GM18870 (cell line): ENCODE measurements at regions not wholly inside any gene's neighbourhood (a gene's known extent, or its start where the extent isn't known, plus 50 kb on each side); places are given as distances from the start of the nearest gene placed in this dataset.

Experiments used
- ATAC-seq: cut with Tn5 transposase; IDR thresholded peaks from one replicate; pipeline ENCODE4 v1.9.1; 2021; ENCODE audit warnings: moderate library complexity; ENCODE audit not compliant: unreplicated experiment

- no peak for ATAC-seq
These were observed 119.1 kb downstream of the RPS29 start for GRCh38 chr14:49467091-49467490.

DNA sequence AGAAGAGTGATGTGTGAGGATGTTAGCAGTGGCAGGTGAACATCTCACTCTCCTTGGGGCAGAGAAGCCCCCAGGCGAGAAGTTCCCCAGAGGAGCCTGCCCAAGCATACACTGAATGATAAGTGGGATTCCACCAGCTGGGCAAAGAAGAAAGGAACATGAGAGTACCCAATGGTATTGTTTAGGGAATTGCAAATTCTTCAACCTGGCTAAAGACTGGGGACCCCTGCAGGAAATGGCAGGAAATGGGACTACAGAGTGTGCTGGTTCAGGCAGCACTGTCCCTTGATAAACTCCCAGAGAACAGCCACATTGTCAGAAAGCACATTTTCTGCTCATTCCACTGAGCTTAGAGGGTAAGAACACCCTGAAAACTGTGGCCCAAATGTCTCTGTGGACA, 121.3 kb downstream of the RPS29 start:
- ATAC-seq: no peak

- ATAC-seq: no peak
These were observed 123.0 kb downstream of the RPS29 start for GRCh38 chr14:49463146-49463545.

DNA sequence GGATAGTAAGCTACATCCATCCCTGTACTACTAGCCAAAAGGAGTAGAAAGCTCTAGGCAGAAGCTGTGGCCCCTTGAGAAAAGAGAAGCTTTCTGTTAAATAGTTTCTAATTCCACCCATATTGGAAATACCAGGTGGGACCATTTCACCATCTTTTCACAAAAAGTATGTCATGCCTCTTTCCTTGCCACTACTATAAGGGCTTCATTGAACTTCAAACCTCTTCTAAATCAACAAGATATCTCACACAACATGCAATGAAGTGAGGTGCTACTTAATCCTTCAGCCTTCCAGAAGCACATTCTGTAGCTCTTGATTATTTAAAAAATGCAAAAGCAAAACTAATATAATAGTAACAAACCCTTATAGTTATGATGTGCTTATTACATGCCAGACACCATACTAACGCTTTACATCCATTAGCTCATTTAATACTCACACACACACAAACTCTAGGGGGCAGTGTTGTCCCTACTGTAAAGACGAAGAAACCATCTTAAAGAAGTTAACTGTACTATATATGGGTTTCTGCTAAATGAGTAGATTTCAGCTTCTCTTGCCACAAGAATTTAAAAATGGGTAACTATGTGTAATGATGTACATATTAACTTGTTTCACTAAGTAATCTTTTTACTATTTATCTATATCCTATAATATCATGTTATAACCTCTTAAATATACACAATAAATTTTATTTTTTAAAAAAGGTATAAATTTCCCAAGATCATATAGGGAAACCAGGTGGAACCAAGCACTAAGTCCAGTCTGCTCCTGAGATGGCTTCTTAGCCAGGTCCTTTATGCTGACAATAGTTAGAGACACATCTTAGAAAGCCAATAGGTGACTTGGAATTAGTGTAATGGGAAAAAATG, 124.4 kb downstream of the RPS29 start:
- ATAC-seq: peak; percentile 90

GRCh38 chr14:49460662-49461061, 125.5 kb downstream of the RPS29 start:
- no peak for ATAC-seq

DNA sequence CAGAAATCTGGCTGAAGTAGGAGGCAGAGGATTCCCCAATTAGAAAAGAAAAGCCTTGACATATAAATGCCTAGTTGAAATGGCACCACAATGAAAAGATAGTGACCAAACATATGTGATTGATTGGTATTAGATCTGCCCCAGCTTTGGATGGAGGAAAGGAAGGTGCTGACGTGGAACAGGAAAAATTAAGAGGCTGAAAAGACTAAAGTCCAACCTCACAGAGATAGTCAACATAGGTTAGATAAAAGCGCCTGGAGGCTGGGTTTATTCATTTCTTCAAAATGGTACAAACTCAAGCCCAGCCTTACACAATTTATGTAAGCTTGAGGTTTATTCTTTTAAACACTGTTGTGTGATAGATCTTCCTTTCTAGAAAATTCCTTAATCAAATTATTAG, 129.6 kb downstream of the RPS29 start:
- no peak for ATAC-seq

DNA sequence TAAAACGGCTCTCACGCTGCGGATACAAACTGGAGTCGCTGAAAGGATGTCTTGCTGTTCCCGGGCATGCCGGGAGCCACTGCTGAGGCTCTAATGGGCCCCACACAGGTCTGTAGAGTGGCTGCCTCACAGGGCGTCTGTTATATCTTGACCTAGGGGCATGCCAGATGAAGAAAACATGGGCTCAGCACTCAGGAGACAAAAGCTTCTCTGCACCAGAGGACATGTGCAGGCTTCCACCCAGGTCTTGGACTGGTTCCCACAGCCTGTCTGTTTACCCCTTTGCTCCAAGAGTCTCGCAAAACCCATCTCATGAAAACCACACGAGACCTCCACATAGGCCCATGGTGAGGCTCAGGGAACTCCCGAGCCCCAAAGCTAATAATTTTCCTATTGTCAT, 134.2 kb downstream of the RPS29 start:
- no peak for ATAC-seq

DNA sequence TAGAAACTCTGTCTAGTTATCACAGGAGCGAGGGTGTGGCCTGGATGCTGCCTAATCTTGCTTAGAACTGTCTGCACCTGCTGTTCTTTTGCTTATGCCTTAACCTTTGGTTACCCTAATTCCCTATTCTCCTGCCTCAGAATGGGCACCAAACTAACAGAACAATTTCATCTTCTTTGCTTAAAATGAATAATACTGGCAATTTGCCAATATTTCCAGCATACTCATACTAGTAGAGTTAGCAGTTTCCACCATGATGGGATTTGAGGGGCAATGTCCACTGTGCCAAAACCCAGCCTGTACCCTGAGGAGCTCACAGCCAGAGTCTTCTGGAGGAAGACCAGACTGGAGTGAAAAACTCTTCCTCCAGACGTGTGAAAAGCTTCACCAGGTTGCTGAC, 136.4 kb downstream of the RPS29 start:
- no peak for ATAC-seq

DNA sequence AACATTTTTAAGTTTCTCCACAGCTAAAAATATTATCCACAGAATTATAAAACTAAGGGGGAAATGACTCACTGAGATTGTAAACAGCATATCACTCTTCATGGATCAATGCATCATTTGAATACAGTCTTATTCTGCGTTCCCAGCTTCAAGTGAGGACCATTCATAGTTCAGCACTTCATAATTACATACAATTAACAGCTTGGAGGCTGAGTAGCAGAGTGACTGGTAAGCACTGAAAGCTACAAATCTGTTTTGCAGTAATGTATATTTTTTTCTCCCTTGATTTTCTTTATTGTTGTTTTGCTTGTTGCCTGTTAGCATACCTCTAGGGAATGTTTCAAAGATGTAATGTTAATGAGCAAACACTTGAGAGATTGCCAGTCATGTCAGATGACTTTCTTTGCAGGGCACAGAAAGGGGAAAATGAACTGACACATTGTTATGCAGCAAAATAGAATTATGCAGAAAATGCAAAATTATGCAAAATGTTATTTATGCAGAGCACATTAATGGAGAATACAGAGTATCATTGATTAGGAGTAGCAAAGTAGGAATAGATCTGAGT, 138.6 kb downstream of the RPS29 start:
- no peak for ATAC-seq

DNA sequence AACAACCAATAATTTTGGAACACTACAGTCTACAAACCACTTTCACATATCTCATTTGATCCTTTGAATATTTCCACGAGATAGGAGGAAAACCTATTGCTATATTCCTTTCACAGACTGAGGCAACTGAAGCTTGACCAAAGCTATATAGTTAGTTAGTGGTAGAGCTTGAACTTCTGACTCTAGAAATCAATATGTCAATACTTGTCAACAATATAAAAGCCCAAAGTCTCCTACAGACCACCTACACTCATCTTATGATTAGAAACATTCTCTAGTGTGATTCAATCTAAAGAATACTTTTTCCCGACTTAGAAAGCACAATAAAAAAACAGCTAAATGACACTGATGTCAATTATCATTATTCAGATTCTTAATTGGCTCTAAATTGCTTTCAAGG, 139.4 kb downstream of the RPS29 start:
- no peak for ATAC-seq

- ATAC-seq: no peak
These were observed 147.9 kb downstream of the RPS29 start for GRCh38 chr14:49438256-49438770.

- no peak for ATAC-seq
These were observed 158.1 kb downstream of the RPS29 start for GRCh38 chr14:49428076-49428475.

- ATAC-seq: no peak
These were observed 159.1 kb downstream of the RPS29 start for GRCh38 chr14:49427117-49427516.

GRCh38 chr14:49425921-49426320, 160.3 kb downstream of the RPS29 start:
- ATAC-seq: no peak

GRCh38 chr14:49424436-49425331, 161.5 kb downstream of the RPS29 start:
- ATAC-seq: no peak

GRCh38 chr14:49420201-49420600, 166.0 kb downstream of the RPS29 start:
- ATAC-seq: peak; percentile 84

DNA sequence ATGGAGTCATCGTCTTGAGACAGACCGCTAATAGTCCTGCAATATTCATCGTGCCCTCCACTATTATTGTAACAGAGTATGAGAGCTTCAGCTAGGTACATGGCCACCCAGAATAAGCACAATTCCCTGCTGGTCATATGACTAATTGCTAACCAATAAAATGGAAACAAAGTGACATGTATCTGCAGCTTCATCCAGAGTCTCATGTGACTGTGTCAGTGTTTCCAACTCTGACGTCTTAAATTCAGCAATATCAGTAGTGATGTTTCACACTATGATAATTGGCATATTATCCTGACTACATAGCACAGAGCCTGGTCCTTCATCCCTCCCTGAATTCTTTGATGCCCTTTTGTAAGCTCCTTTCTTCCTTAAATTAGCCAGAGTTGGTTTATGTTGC, 167.4 kb downstream of the RPS29 start:
- ATAC-seq: no peak

DNA sequence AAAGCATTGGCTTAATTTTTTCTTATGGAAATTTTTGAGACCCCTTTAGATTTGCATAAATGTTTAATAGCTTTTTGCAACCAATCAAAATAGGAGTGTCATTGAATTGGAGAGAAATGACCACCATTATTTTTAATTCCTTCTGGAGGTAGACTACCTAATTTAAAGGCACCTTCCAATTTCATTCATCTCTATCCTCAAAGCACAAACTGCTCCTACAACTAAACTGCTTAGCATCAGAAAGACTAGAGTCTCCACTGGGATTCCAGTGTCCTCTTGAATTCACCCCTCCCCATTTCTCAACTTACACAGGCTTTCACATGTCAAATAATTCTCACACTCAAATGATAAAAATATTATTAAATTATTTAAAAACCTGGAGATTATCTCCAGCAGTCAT, 168.4 kb downstream of the RPS29 start:
- no peak for ATAC-seq

DNA sequence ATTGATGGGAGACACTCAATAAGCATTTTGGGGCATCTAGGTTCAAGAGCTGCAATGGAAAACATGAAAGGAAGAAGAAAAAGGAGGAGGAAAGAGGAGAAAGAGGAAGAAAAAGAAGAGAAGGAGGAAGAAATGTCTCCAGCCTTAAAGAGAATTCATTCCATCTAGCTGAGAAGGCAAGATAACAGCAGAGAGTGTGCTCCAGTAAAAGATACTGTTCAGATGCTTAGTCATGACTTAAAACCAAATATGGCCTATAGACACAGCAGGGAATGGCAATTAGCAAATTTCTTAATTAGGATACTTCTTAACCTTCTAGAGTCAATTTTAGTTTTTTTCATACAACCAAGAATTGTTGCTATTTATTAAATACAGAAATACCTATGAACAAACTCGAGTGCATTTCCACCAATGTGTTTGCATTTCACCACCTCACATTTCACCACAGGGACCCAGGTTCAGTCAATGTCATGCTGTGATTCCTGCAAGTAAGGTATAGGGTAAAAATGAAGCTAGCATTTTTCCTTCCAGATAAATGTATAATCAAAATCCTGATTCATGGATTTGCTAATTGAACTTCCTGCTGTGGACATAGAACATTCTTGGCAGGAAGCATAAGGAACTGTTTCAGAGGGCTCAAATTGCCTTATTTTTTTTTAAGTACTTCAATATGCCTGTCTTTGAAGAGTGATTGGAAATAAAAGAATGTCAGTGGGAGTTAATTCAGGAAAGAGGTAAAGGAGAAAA, 177.8 kb downstream of the RPS29 start:
- no peak for ATAC-seq

DNA sequence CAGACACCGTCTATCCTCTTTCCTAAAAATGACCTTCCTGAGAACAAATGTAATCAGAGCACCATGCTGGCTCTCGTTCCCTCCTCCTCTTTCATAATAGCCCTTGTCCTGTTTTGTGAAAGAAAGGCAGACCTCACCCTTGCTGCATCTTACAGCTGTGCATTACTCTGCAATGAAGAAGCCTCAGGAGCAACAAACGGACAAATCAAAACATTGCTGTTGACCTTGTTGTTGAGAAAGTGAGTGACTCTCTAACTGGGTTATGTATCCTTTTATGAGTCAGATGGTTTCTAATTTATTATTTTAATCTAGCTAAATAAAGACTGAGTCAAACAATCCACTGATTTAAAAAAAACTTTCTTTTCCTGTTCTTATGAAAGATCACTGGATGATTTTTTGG, 180.9 kb downstream of the RPS29 start:
- ATAC-seq: no peak

DNA sequence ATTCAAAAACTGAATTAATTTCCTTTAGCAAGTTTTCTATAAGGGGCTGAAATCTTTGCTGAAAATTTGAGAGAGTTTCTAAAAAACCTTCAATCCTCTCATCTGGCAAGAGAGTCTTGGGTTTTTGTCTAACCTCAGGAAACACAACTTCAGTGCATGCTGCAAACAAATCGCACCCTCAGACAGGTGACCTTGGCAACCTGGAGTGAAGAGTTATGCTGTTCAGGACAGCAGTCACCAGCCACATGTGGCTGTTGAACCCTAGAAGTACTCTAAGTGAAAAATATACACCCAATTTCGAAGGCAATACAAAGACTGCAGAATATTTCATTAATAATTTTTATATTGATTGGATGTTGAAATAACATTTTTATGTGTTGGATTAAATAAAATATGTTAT, 184.8 kb downstream of the RPS29 start:
- no peak for ATAC-seq
